ENCODE measurements at regions not wholly inside any gene's neighbourhood (a gene's known extent, or its start where the extent isn't known, plus 50 kb on each side); places are given as distances from the start of the nearest gene placed in this dataset.

- DNase-seq: no peak
Measured at GRCh38 chr7:15977663-15978062, 291.2 kb upstream of the MEOX2 start.

DNA sequence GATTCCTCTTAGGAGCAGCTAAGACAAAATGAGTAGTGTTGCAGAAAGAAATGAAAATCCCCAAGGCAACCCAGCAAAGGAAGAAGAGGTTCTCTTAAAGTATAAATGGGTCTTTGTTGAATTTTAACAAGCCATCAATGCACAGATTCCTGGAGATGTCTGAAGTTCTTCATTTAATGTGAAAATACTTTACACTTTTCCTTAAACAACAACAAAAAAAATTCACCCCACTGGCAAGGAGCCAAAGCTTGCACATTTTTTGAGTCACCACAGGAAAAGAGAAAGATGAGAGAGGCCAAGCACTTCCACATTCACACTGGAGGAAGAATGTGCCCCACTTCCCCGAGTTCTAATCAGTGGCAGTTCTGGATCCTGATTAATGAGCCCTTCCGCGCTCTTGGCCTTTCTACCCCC lies 286.4 kb upstream of the MEOX2 start:
- no peak for DNase-seq

DNA sequence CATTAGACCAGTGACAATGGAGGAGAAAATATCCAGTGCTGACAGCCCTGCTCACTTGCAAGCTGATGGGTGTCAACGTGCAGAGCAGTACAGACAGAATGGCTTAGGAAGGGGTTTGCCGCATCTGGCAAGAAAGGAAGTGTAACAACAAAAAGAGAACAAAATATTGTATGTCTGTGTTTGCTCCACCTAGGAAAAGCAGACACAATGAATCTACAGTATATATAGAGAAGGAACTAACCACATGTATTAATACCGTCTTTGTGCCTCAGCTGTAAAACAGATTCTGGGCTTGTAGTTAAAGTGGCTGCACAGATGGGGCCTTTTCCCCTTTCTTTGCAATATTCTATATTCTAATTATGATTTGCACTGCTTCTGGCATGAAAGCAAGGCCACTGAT lies 281.1 kb upstream of the MEOX2 start:
- no peak for DNase-seq

DNA sequence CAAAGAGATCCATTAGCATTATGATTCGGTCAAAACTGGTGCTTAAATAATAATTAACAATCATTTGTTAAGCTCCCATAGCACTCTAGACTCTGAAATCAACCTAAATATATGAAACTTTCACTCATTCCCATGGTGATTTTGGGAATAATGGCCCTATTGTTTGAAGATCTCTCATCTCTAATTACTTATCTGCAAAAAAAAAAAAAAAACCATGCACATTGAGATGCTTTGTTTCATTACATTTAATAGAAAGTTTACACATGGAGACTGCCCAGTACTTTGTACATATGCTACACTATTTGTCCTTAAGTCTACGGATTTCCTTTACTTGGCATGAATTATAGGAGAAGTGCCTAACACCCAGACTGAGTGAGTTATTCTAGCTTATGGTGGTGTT lies 280.6 kb upstream of the MEOX2 start:
- DNase-seq: no peak

- no peak for DNase-seq
Measured at GRCh38 chr7:15963206-15963605, 276.7 kb upstream of the MEOX2 start.

GRCh38 chr7:15954671-15955354 lies 268.3 kb upstream of the MEOX2 start:
- DNase-seq: no peak

DNA sequence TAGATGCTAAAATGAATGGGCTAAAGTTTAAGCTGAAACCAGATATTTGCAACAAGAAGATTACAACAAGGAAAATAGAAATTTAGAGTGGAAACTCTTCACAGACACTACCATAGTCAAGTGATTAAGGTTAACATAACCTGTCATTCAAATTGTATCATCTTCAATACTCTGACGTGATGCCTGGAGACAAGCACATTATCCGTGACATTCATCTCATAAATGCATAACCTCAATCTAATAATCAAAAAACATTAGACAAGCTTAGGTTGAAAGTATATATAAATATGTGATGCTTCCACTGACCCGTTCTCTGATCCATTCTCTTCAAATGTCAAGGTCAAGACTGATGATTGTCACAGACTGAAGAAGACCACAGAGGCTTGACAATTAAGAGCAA lies 263.8 kb upstream of the MEOX2 start:
- no peak for DNase-seq

DNA sequence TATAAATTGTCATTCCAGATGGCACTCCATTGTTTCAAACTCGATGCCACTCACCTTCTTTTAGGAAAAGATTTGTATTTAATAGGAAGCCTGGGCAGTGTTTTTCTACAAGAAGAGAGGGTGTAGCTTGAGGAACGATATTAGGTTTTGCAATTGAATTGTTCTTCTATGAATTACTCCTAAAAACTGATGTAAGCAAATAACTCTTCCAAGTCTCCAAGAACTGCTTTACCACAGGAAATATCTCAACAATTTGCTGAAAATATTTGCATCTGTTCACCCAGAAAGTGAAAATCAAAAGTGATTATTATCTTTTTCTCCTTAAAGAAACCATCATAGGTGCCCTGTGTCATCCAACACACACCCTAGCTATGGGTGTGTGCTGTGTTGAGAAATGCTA lies 261.3 kb upstream of the MEOX2 start:
- no peak for DNase-seq

- DNase-seq: no peak
Measured at GRCh38 chr7:15938115-15938514, 251.6 kb upstream of the MEOX2 start.

GRCh38 chr7:15937571-15937970 lies 251.1 kb upstream of the MEOX2 start:
- no peak for DNase-seq

DNA sequence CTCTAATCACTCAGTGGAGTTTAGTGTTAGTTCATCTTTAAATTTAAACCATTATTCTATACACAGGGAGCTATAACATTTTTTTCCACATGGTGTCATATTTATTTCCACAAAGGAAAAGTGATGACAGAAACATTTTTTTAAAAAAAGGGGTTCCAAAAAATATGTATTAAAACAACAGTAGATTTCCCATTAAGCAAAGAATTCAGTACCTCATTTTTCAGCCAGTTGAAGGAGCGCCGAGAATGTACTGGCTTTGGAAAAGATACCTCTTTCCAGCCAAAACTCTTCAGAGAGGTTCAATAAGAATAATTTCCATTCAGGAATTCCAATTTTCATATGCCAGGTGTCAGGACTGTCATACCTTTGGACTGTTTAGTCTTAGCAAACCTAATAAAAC lies 250.5 kb upstream of the MEOX2 start:
- DNase-seq: no peak

DNA sequence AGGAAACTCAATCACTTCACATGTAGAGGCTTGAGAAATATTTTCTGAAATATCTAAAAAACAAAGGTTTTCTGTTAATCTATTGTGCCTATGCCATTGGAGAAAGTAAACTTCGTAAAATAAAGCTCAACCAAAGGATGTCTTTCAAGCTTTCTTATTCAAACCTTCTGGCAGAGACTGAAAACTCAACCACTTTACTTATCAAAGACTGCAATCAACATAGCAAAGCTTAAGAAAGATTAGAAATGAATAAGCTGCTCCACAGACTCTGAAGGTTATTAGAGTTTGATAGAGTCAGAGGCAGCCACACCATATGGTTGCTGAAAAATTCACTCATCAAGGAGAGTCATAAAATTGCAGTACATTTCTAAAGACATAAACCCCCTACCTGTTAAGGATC lies 245.8 kb upstream of the MEOX2 start:
- no peak for DNase-seq

- DNase-seq: no peak
Measured at GRCh38 chr7:15929411-15929810, 242.9 kb upstream of the MEOX2 start.

- no peak for DNase-seq
Measured at GRCh38 chr7:15925608-15926007, 239.1 kb upstream of the MEOX2 start.

GRCh38 chr7:15924910-15925309 lies 238.4 kb upstream of the MEOX2 start:
- DNase-seq: no peak

DNA sequence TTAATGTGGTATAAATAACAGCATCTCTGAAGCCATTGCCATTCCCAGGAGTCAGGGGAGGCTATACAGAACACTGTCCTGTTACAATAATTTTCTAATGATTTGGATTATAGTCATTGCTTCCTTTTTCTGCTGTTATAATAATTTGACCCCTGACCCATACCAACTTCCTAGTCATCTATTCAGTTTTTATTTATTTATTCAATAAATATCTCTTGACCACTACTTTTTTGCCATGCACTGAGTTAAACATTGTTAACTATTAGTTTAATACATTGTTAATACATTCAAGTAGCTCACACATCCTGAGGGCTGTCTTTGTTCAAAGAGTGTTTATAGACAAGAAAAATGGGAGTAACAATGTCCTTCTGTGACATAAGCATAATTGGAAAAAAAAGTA lies 235.5 kb upstream of the MEOX2 start:
- no peak for DNase-seq

DNA sequence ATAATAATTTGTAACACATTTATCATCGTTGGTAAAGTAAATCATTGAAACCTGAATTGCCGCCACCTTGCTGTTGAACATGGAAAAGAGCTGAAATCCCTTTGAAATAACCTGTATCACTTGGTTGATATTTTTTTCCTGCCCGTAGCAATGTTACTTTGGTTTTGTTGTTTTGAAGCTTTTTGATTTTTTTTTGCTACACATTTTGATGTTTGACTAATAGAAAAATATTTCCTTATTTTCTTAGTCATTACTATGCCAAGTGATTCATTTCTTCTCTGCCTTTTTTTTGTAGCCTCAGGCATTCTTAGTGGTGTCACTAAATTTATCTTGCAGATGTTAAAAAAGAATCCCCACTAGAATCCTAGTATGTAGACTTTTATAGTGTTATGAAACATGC lies 235.1 kb upstream of the MEOX2 start:
- no peak for DNase-seq

GRCh38 chr7:15920953-15921352 lies 234.5 kb upstream of the MEOX2 start:
- no peak for DNase-seq

DNA sequence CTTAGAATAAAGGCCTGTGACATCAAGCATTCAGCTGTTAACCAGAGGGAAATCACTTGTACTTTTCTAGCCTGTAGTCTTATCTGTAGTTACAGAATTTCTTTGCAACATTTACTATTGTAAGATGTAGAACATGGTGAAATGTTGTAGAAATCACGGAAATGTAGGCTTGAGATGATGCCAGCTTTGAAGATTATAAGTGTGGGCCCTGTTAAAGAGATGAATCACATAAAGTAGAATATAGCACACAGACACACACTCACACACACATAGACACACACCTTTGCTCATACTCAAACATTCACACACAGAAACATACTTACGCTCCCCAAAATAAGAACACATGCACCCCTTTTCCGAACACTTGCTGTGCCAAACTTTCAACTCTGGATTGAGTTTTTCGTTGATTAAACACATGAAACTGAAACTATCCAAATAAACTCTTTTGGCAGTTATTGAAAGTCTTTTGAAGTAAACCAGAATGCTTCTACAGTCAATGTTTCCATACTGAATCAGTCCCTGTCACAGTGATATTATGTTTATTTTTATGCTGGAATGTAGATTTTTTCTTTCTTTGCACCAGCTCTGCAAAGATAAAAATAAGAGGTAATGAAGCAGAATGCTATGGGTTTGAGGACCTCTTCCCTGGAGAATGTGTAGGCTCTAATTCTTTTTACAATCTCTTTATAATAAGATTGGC lies 230.3 kb upstream of the MEOX2 start:
- no peak for DNase-seq

DNA sequence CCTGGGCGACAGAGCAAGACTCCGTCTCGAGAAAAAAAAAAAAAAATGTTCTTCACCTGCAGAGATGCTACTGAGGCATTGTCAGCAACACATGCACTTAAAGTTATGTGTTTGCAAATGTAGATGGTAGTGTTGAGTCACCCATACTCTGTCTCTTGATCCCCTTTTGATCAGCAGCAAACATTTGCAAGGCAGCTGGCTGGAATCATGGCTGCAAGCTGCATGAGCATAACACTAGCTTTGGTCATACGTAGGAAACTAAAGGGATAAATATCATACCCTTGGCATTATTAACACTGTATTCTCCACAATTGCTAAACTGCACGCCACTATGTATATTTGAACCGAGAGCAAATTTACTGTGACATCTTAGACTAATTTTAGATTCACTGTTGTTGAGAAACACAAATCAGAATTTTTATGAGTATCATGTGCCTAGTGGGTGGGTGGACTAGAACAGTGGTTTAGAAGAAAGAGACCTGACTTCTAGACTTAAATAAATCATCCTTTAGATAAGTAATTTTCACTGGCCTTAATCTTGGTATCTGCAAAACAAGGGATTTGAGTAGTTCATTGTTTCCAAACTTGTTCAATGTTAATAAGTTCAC lies 229.3 kb upstream of the MEOX2 start:
- DNase-seq: no peak

DNA sequence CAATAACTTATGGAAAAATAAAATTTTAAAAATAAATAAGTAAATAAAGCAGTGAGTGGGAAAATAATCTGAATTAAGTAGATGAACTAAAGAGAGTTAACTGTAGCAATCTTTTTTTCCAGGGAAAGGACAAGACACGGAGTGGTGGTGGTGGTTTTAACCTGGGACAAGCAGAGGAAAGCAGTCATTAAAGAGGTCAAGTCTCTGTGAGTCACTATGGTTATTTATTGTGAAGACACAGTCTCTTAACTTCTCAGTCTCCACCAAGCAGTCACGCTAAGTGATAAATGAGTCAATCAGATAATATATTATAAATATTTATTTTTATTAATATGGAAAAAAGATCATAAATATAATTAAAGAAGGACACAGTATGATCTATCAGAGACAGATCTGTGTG lies 228.1 kb upstream of the MEOX2 start:
- DNase-seq: no peak

DNA sequence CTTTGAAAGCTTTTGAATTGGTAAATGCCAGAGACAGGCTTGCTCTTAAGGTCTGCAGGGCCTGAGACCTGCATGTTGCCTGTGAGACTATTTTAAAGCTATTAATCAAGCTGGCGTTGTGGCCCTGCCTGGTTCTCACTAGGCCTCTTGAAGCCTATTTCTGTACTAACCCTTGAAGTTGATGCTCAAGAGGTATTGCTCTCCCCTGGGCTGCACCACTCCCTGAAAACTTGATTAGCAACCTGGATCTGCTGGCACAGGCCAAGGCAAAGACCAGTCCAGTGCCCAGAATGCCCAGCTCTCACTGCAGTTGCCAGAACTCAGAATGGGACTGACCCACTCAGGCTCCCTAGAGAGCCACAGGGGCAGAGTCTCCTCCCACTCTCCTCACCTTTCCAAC lies 220.0 kb upstream of the MEOX2 start:
- no peak for DNase-seq

DNA sequence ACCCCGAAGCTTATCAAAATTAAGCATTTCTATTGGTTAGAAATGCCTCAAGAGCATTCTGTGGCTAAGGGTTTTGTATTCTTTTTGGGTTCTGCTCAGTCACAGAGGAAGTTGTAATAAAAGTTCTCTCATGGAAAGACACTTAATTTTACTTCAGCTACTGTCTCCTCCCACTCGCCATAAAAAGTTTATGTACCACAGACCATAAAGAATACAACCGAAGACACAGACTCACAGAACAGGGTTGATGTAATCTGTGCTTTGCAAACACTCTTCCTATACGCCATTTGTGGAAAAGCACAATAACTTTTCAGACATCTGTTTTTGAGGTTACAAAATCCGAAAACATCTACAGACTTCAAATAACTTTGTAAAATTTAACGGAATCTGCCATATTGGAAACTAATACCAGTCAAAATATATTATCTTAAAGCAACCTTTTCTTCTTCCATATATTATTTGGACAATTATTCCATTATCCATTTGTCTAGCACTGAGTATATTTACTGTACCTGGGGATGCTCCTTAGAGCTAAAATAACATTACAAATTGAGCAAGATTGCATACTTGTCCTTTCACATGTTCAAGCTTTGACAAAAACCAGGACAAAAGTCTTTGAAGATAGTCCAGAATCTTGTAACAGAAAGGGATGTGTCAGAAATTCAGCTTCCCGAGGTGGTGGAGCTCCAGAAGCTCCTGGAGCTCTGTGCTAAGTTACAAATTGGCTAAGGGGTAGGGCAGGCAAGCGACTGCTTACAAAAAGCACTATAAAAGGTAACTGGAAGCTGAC lies 219.0 kb upstream of the MEOX2 start:
- no peak for DNase-seq

All from stimulated activated naive CD4-positive, alpha-beta T cell treated with Interleukin-2 at 50 U/mL for 16 hours (primary cell).